NCI-H1105 (cell line): ENCODE measurements at regions not wholly inside any gene's neighbourhood (a gene's known extent, or its start where the extent isn't known, plus 50 kb on each side); places are given as distances from the start of the nearest gene placed in this dataset.

Source experiments
- DNase-seq: peaks from one replicate; lab custom pipeline; 2025; lab: John Stamatoyannopoulos, UW

- no peak for DNase-seq
Observed at GRCh38 chr14:95034788-95035187, 122.5 kb downstream of the DICER1 start.

GRCh38 chr14:95033682-95034632 lies 123.4 kb downstream of the DICER1 start:
- no peak for DNase-seq

DNA sequence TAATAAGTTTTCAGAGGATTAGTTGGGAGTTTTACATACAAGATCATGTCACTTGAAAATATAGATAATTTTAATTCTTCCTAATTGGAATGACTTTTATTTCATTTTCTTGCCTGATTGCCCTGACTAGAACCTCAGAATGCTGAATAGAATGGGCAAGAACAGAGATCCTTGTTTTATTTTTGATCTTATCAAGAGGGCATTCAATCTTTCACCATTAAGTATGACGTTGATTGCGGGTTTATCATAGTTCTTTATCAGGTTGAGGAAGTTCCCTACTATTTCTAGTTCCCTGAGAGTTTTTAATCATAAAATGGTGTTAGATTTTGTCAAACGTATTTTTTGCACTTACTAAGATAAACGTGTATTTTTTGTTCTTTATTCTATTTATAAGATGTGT lies 124.3 kb downstream of the DICER1 start:
- no peak for DNase-seq

- no peak for DNase-seq
Observed at GRCh38 chr14:95026851-95027463, 130.4 kb downstream of the DICER1 start.

GRCh38 chr14:95025941-95026340 lies 131.4 kb downstream of the DICER1 start:
- no peak for DNase-seq

DNA sequence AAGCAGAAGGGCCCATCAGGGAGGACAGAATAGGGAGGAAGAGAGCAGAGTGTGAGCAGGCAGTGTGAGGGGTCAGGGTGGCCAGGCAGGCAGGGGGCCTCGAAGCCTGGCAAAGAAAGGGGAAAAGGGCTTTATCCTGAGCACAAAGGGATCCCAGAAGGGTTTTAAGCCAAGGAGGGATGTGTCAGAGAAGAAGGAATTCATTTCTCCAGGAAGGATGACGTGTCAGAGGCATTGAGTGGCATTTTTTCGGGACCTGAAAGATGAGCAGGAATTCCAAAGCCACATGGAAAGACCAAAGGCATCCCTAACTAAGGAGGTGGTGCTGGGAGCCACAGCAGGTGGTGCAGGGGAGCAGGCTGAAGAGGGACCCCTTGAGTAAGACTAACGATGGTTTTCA lies 132.1 kb downstream of the DICER1 start:
- no peak for DNase-seq

- DNase-seq: no peak
Observed at GRCh38 chr14:95024380-95024779, 132.9 kb downstream of the DICER1 start.

GRCh38 chr14:95023886-95024285 lies 133.4 kb downstream of the DICER1 start:
- no peak for DNase-seq

DNA sequence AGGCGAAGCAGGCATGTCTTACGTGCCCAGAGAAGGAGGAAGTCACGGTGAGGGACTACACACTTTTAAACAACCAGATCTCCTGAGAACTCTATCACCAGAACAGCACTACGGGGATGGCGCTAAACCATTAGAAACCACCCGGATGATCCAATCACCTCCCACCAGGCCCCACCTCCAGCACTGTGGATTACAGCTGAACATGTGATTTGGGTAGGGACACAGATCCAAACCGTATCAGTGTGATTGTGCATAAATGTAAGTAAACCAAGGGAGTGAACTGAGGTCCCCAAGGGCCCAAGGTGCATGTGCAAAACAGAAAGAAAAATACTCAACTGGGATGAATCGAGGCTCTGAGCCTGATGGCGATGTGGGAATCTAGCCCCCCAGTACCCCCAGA lies 134.2 kb downstream of the DICER1 start:
- DNase-seq: no peak

- no peak for DNase-seq
Observed at GRCh38 chr14:95021588-95021987, 135.7 kb downstream of the DICER1 start.

- DNase-seq: no peak
Observed at GRCh38 chr14:95018821-95019220, 138.5 kb downstream of the DICER1 start.

GRCh38 chr14:95015046-95015445 lies 142.3 kb downstream of the DICER1 start:
- DNase-seq: no peak

DNA sequence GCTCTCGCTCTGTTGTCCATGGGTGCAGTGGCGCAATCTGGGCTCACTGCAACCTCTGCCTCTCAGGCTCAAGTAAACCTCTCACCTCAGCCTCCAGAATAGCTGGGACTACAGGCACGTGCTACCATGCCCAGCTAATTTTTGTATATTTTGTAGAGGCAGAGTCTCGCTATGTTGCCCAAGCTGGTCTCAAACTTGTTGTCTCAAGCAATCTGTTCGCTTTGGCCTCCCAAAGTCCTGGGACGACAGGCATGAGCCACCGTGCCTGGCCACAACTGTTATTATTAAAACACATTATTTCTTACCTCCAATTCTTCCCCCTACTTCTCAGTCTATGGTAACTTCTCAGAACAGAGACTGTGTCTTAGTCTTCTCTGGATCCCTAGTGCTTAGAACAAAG lies 143.3 kb downstream of the DICER1 start:
- no peak for DNase-seq

- no peak for DNase-seq
Observed at GRCh38 chr14:95011445-95012006, 145.8 kb downstream of the DICER1 start.

GRCh38 chr14:95008445-95009217 lies 148.7 kb downstream of the DICER1 start:
- no peak for DNase-seq

DNA sequence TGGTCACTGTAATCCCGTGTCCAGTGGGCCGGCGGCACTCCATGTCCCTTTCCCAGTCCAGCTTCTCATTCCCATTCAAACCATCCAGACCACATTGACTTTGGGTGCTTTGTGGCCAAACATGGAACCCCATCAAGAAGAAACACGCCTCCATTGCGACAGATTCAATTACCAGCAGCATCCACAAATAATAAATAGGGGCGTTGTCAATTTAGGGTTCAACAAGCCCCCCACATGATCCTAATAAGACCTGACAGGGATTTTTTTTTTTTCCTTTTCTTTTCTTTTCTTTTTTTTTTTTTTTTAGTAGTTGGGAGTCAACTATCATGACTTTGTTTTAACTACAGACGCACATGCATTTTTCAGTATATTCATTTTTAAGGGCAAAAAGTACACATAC lies 149.4 kb downstream of the DICER1 start:
- DNase-seq: no peak

GRCh38 chr14:95006479-95006878 lies 150.8 kb downstream of the DICER1 start:
- no peak for DNase-seq

GRCh38 chr14:95006051-95006450 lies 151.3 kb downstream of the DICER1 start:
- no peak for DNase-seq

GRCh38 chr14:95003099-95003960 lies 154.0 kb downstream of the DICER1 start:
- no peak for DNase-seq

DNA sequence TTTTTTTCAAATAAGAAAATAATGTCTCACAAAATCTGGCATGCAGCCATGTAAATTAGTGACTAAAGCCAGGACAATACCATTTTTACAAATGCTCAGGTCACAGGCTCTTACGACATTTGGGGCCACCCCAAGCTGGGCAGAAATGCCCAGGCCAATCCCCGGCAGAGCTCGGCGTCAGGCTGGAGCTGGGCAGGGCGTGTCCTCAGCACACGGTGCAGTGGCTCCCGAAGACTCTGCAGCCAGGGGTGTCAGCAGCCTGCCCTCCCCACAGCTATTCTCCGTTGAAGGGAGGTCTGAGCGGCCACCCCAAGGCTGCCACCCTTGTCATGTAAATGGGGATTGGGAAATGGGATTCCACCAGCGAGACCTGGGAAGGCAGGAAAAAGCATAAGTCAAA lies 158.6 kb downstream of the DICER1 start:
- no peak for DNase-seq

DNA sequence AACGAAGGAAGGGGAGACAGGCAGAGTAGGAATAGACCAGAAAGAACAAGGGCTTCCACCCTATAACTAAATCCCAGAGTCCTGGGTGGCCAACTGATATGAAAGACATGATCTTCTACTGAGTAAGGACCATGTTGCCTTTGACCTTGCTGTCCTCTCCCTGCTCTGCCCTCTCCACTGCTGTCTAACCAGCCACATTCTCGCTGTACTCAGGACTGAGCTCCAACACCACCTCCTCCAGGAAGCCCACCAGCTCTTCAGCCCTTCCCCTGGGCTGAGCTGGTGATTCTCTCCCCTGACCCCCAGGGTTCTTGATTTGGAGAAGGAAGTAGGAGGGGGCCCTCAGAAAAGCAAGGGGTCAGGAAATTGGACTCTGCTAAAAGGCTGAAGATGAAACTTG lies 159.2 kb downstream of the DICER1 start:
- DNase-seq: no peak
